Pons (tissue), 1 donor: ENCODE measurements at regions not wholly inside any gene's neighbourhood (a gene's known extent, or its start where the extent isn't known, plus 50 kb on each side); places are given as distances from the start of the nearest gene placed in this dataset.
A peak's percentile ranks its signal among the peaks of the same experiment; 100 is the strongest.

Experiments
- DNase-seq: peaks from one replicate; pipeline ENCODE4 v3.0.0-alpha.2; 2016; ENCODE audit warnings: low spot score

- no peak for DNase-seq
These were observed 132.9 kb downstream of the RHOU start for GRCh38 chr1:228867951-228868730.

GRCh38 chr1:228868731-228869024 is 133.4 kb downstream of the RHOU start:
- DNase-seq = no peak

GRCh38 chr1:228869312-228869824 is 134.1 kb downstream of the RHOU start:
- no peak for DNase-seq

GRCh38 chr1:228870041-228870713 is 134.9 kb downstream of the RHOU start:
- DNase-seq = peak; percentile 61

- peak; percentile 66 for DNase-seq
These were observed 136.2 kb downstream of the RHOU start for GRCh38 chr1:228871314-228872061.

GRCh38 chr1:228872080-228872479 is 136.8 kb downstream of the RHOU start:
- no peak for DNase-seq

GRCh38 chr1:228873709-228874108 is 138.4 kb downstream of the RHOU start:
- DNase-seq = no peak

GRCh38 chr1:228875741-228876140 is 140.5 kb downstream of the RHOU start:
- DNase-seq = peak; percentile 47

GRCh38 chr1:228876187-228876586 is 140.9 kb downstream of the RHOU start:
- no peak for DNase-seq

- no peak for DNase-seq
These were observed 143.9 kb downstream of the RHOU start for GRCh38 chr1:228879164-228879563.

GRCh38 chr1:228882041-228882770 is 146.9 kb downstream of the RHOU start:
- no peak for DNase-seq

- no peak for DNase-seq
These were observed 147.6 kb downstream of the RHOU start for GRCh38 chr1:228882771-228883450.

- DNase-seq = no peak
These were observed 148.3 kb downstream of the RHOU start for GRCh38 chr1:228883535-228883934.

- DNase-seq = no peak
These were observed 148.9 kb downstream of the RHOU start for GRCh38 chr1:228884196-228884595.

- DNase-seq = no peak
These were observed 149.6 kb downstream of the RHOU start for GRCh38 chr1:228884615-228885566.

GRCh38 chr1:228885845-228886244 is 150.6 kb downstream of the RHOU start:
- no peak for DNase-seq

GRCh38 chr1:228887101-228887500 is 151.8 kb downstream of the RHOU start:
- DNase-seq = no peak

- DNase-seq = no peak
These were observed 152.7 kb downstream of the RHOU start for GRCh38 chr1:228887960-228888359.

GRCh38 chr1:228889289-228889688 is 154.0 kb downstream of the RHOU start:
- DNase-seq = no peak

- no peak for DNase-seq
These were observed 156.2 kb downstream of the RHOU start for GRCh38 chr1:228891272-228892034.
